ENCODE measurements at regions not wholly inside any gene's neighbourhood (a gene's known extent, or its start where the extent isn't known, plus 50 kb on each side); places are given as distances from the start of the nearest gene placed in this dataset.

- TF ChIP-seq, protein P1, sequence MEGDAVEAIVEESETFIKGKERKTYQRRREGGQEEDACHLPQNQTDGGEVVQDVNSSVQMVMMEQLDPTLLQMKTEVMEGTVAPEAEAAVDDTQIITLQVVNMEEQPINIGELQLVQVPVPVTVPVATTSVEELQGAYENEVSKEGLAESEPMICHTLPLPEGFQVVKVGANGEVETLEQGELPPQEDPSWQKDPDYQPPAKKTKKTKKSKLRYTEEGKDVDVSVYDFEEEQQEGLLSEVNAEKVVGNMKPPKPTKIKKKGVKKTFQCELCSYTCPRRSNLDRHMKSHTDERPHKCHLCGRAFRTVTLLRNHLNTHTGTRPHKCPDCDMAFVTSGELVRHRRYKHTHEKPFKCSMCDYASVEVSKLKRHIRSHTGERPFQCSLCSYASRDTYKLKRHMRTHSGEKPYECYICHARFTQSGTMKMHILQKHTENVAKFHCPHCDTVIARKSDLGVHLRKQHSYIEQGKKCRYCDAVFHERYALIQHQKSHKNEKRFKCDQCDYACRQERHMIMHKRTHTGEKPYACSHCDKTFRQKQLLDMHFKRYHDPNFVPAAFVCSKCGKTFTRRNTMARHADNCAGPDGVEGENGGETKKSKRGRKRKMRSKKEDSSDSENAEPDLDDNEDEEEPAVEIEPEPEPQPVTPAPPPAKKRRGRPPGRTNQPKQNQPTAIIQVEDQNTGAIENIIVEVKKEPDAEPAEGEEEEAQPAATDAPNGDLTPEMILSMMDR (IDR thresholded peaks at IDR 0.05) = no peak
- TF ChIP-seq POLR2A (IDR thresholded peaks at IDR 0.05) = no peak
These were observed 492.5 kb upstream of the FLRT2 start for GRCh38 chr14:85037411-85037810.
